ENCODE measurements at regions not wholly inside any gene's neighbourhood (a gene's known extent, or its start where the extent isn't known, plus 50 kb on each side); places are given as distances from the start of the nearest gene placed in this dataset.

- 86 to 92% (median 91%) methylated on average over 20 of the region's 20 CpGs for WGBS, 5 donors
- no peaks in the 10 kb centered on the region for H3K4me1 ChIP-seq
- H3K36me3 ChIP-seq: no peaks in the 10 kb centered on the region
- H3K27ac ChIP-seq: no peak overlapping the region
- no peaks in the 10 kb centered on the region for H3K27me3 ChIP-seq (replicated peaks in 1 of 7)
- H3K9me3 ChIP-seq: peaks cover 0 to 30% (median 11%) of the 10 kb centered on the region in 8 donors
- no peak for DNase-seq
- intact Hi-C loops (cut with DNase I; ENCODE audit: low total_unique reads): no loop called here
- TF ChIP-seq POLR2AphosphoS5 (IDR thresholded peaks at IDR 0.05): no peak
- TF ChIP-seq CTCF (IDR thresholded peaks at IDR 0.05 in 8 of 11, conservative IDR thresholded peaks at IDR 0.05 in 3 of 11): no peak
- TF ChIP-seq POLR2A (IDR thresholded peaks at IDR 0.05): no peak
- H3K4me3 ChIP-seq: no peak overlapping the region
Measured at GRCh38 chr13:34335014-34336007, 517.4 kb downstream of the RFC3 start.

- H3K4me1 ChIP-seq: no peaks in the 10 kb centered on the region
- H3K27ac ChIP-seq: no peak overlapping the region
- WGBS, 5 donors: 82 to 97% (median 86%) methylated on average over 1 of the region's 1 CpG
- no peak for DNase-seq
- no peak overlapping the region for H3K4me3 ChIP-seq
- H3K27me3 ChIP-seq (replicated peaks in 1 of 7): no peaks in the 10 kb centered on the region
- no peaks in the 10 kb centered on the region for H3K36me3 ChIP-seq
- peaks cover 0 to 12% (median under 1%) of the 10 kb centered on the region in 8 donors for H3K9me3 ChIP-seq
- no peak for TF ChIP-seq CTCF (IDR thresholded peaks at IDR 0.05 in 8 of 11, conservative IDR thresholded peaks at IDR 0.05 in 3 of 11)
- TF ChIP-seq POLR2A (IDR thresholded peaks at IDR 0.05): no peak
- no peak for TF ChIP-seq POLR2AphosphoS5 (IDR thresholded peaks at IDR 0.05)
- intact Hi-C loops (cut with DNase I; ENCODE audit: low total_unique reads): no loop called here
Measured at GRCh38 chr13:34338102-34338501, 520.2 kb downstream of the RFC3 start.

GRCh38 chr13:34340534-34340933, 522.6 kb downstream of the RFC3 start:
- TF ChIP-seq CTCF (IDR thresholded peaks at IDR 0.05 in 8 of 11, conservative IDR thresholded peaks at IDR 0.05 in 3 of 11): no peak
- TF ChIP-seq POLR2A (IDR thresholded peaks at IDR 0.05): no peak
- no peak for TF ChIP-seq POLR2AphosphoS5 (IDR thresholded peaks at IDR 0.05)
- H3K27me3 ChIP-seq (replicated peaks in 1 of 7): no peaks in the 10 kb centered on the region

GRCh38 chr13:34343413-34343940, 525.5 kb downstream of the RFC3 start:
- TF ChIP-seq POLR2A (IDR thresholded peaks at IDR 0.05): no peak
- TF ChIP-seq CTCF (IDR thresholded peaks at IDR 0.05 in 8 of 11, conservative IDR thresholded peaks at IDR 0.05 in 3 of 11): no peak
- TF ChIP-seq POLR2AphosphoS5 (IDR thresholded peaks at IDR 0.05): no peak
- Histone ChIP-seq H3K27me3 (replicated peaks in 1 of 7) (no peaks in the 10 kb centered on the region), H3K36me3 (no peaks in the 10 kb centered on the region), H3K27ac (no peak overlapping the region), H3K9me3 (no peaks in the 10 kb centered on the region), H3K4me3 (no peak overlapping the region), H3K4me1 (no peaks in the 10 kb centered on the region)
- DNase-seq: no peak
- intact Hi-C loops (cut with DNase I; ENCODE audit: low total_unique reads): no loop called here
- 78 to 97% (median 90%) methylated on average over 1 of the region's 1 CpG for WGBS, 5 donors

More at GRCh38 chr13:34340534-34340933, 522.6 kb downstream of the RFC3 start:
- Histone ChIP-seq H3K4me3 (no peak overlapping the region), H3K27ac (no peak overlapping the region), H3K9me3 (peaks cover 0 to under 1% (median 0%) of the 10 kb centered on the region in 8 donors), H3K4me1 (no peaks in the 10 kb centered on the region), H3K36me3 (no peaks in the 10 kb centered on the region)
- intact Hi-C loops (cut with DNase I; ENCODE audit: low total_unique reads): no loop called here
- DNase-seq: no peak

Data from spleen (tissue), 11 donors.